DOHH2 (cell line): ENCODE measurements at regions not wholly inside any gene's neighbourhood (a gene's known extent, or its start where the extent isn't known, plus 50 kb on each side); places are given as distances from the start of the nearest gene placed in this dataset.

Experiments used
- H3F3A ChIP-seq: fragments of 200-600 bp; sonication (generic), shearing (Covaris generic); 2 replicates; pipeline ENCODE4 v1.6.0; 2016; ENCODE audit warnings: antibody characterized with exemption, mild to moderate bottlenecking; ENCODE audit not compliant: control insufficient read depth, insufficient read depth
- H3K27ac ChIP-seq: fragments of 200-600 bp; sonication (generic); 2 replicates; pipeline ENCODE4 v1.5.1; 2014; ENCODE audit warnings: low read depth, mild to moderate bottlenecking, low read length, moderate library complexity
- H3K27me3 ChIP-seq: fragments of 200-600 bp; sonication (generic); 2 replicates; pipeline ENCODE4 v1.6.1; 2014; ENCODE audit warnings: mild to moderate bottlenecking, low read length, mixed read lengths; ENCODE audit not compliant: control insufficient read depth
- H3K36me3 ChIP-seq: fragments of 200-600 bp; sonication (generic); 2 replicates; pipeline ENCODE4 v1.6.1; 2014; ENCODE audit warnings: mild to moderate bottlenecking, low read length, moderate library complexity, mixed read lengths; ENCODE audit not compliant: control insufficient read depth
- H3K4me1 ChIP-seq: fragments of 200-600 bp; sonication (generic); 2 replicates; pipeline ENCODE4 v1.6.1; 2014; ENCODE audit warnings: mild to moderate bottlenecking, low read length, mixed read lengths; ENCODE audit not compliant: control insufficient read depth
- H3K4me2 ChIP-seq: fragments of 200-600 bp; sonication (generic); 2 replicates; pipeline ENCODE4 v1.6.0; 2014; ENCODE audit warnings: mild to moderate bottlenecking, low read length, moderate library complexity
- H3K4me3 ChIP-seq: fragments of 200-600 bp; sonication (generic); 2 replicates; pipeline ENCODE4 v1.5.1; 2014; ENCODE audit warnings: mild to moderate bottlenecking, low read length, mixed read lengths
- H3K79me2 ChIP-seq: fragments of 200-600 bp; sonication (generic); 2 replicates; pipeline ENCODE4 v1.6.1; 2014; ENCODE audit warnings: mild to moderate bottlenecking, low read length, mixed read lengths; ENCODE audit not compliant: control insufficient read depth
- H3K9me2 ChIP-seq: fragments of 200-600 bp; sonication (generic); replicated peaks from 2 replicates; pipeline ENCODE4 v1.6.1; 2014; ENCODE audit warnings: mild to moderate bottlenecking, low read length, mixed read lengths; ENCODE audit not compliant: control insufficient read depth
- H3K9me3 ChIP-seq: fragments of 200-600 bp; sonication (generic); 2 replicates; pipeline ENCODE4 v1.6.1; 2014; ENCODE audit warnings: antibody characterized with exemption, low read length, mixed read lengths; ENCODE audit not compliant: control insufficient read depth, insufficient read depth
- H4K20me1 ChIP-seq: fragments of 200-600 bp; sonication (generic); 2 replicates; pipeline ENCODE4 v1.6.0; 2014; ENCODE audit warnings: low read depth, mild to moderate bottlenecking, antibody characterized with exemption, low read length, moderate library complexity; ENCODE audit not compliant: control insufficient read depth, insufficient read depth
- CTCF ChIP-seq: fragments of 200-600 bp; sonication (generic); IDR thresholded peaks from one replicate; pipeline ENCODE4 v1.5.1; 2014; ENCODE audit warnings: antibody characterized with exemption, mild to moderate bottlenecking, low read depth, low read length; ENCODE audit not compliant: poor library complexity, severe bottlenecking
- EZH2phosphoT487 ChIP-seq: fragments of 200-600 bp; sonication (generic); IDR thresholded peaks from 2 replicates; pipeline ENCODE4 v1.6.1; 2017; ENCODE audit warnings: borderline replicate concordance, mild to moderate bottlenecking, antibody characterized with exemption, low read length, moderate library complexity, mixed read lengths

- Histone ChIP-seq H3K4me1 (no peaks in the 10 kb centered on the region), H3K27me3 (no peaks in the 10 kb centered on the region), H3K4me3 (no peak overlapping the region), H3K36me3 (no peaks in the 10 kb centered on the region), H3K9me3 (no peaks in the 10 kb centered on the region), H4K20me1 (no peaks in the 10 kb centered on the region), H3K79me2 (no peaks in the 10 kb centered on the region), H3K27ac (no peak overlapping the region), H3K4me2 (no peak overlapping the region), H3K9me2 (no peaks in the 10 kb centered on the region), H3F3A (no peaks in the 10 kb centered on the region)
- no peak for TF ChIP-seq CTCF
- TF ChIP-seq EZH2phosphoT487: no peak
These were observed 110.3 kb downstream of the DUSP10 start for GRCh38 chr1:221631556-221631955.

GRCh38 chr1:221632072-221632471 is 109.8 kb downstream of the DUSP10 start:
- TF ChIP-seq CTCF (no peak), EZH2phosphoT487 (no peak)
- H3K27me3 ChIP-seq: no peaks in the 10 kb centered on the region

GRCh38 chr1:221633841-221634409 is 108.0 kb downstream of the DUSP10 start:
- no peaks in the 10 kb centered on the region for H3K79me2 ChIP-seq
- no peaks in the 10 kb centered on the region for H3K9me2 ChIP-seq
- H3K4me3 ChIP-seq: no peak overlapping the region
- H3F3A ChIP-seq: no peaks in the 10 kb centered on the region
- H3K4me1 ChIP-seq: no peaks in the 10 kb centered on the region
- H3K4me2 ChIP-seq: no peak overlapping the region
- H3K36me3 ChIP-seq: no peaks in the 10 kb centered on the region
- no peak for TF ChIP-seq CTCF
- no peak for TF ChIP-seq EZH2phosphoT487
- H4K20me1 ChIP-seq: no peaks in the 10 kb centered on the region
- no peaks in the 10 kb centered on the region for H3K9me3 ChIP-seq
- H3K27me3 ChIP-seq: no peaks in the 10 kb centered on the region
- no peak overlapping the region for H3K27ac ChIP-seq

More at GRCh38 chr1:221632072-221632471, 109.8 kb downstream of the DUSP10 start:
- Histone ChIP-seq H3K4me2 (no peak overlapping the region), H4K20me1 (no peaks in the 10 kb centered on the region), H3K79me2 (no peaks in the 10 kb centered on the region), H3K36me3 (no peaks in the 10 kb centered on the region), H3F3A (no peaks in the 10 kb centered on the region), H3K9me3 (no peaks in the 10 kb centered on the region), H3K9me2 (no peaks in the 10 kb centered on the region), H3K4me1 (no peaks in the 10 kb centered on the region), H3K27ac (no peak overlapping the region), H3K4me3 (no peak overlapping the region)

GRCh38 chr1:221634606-221635005 is 107.3 kb downstream of the DUSP10 start:
- no peaks in the 10 kb centered on the region for H3F3A ChIP-seq
- H3K4me1 ChIP-seq: no peaks in the 10 kb centered on the region
- H3K9me2 ChIP-seq: no peaks in the 10 kb centered on the region
- H3K79me2 ChIP-seq: no peaks in the 10 kb centered on the region
- H4K20me1 ChIP-seq: no peaks in the 10 kb centered on the region
- H3K9me3 ChIP-seq: no peaks in the 10 kb centered on the region
- H3K36me3 ChIP-seq: no peaks in the 10 kb centered on the region
- H3K27me3 ChIP-seq: no peaks in the 10 kb centered on the region
- TF ChIP-seq EZH2phosphoT487: no peak
- no peak for TF ChIP-seq CTCF
- H3K27ac ChIP-seq: no peak overlapping the region
- no peak overlapping the region for H3K4me2 ChIP-seq
- H3K4me3 ChIP-seq: no peak overlapping the region
